C4-2B (cell line): ENCODE measurements at regions not wholly inside any gene's neighbourhood (a gene's known extent, or its start where the extent isn't known, plus 50 kb on each side); places are given as distances from the start of the nearest gene placed in this dataset.

ENCODE experiments used
- CTCF ChIP-seq: fragments of 450-650 bp; conservative IDR thresholded peaks from 2 replicates; pipeline ENCODE4 v1.5.1; 2017; ENCODE audit warnings: mild to moderate bottlenecking
- ZFX ChIP-seq: fragments of 450-650 bp; IDR thresholded peaks from 2 replicates; pipeline ENCODE4 v1.6.1; 2017

GRCh38 chr4:185991770-185992169, 77.2 kb upstream of the TLR3 start:
- TF ChIP-seq CTCF (no peak), ZFX (no peak)
